ENCODE measurements at regions not wholly inside any gene's neighbourhood (a gene's known extent, or its start where the extent isn't known, plus 50 kb on each side); places are given as distances from the start of the nearest gene placed in this dataset.
"Not testable (repeated sequence)": the region's sequence is repeated elsewhere in the genome, so short reads cannot be mapped to it uniquely, and the experiment has no call there.

DNA sequence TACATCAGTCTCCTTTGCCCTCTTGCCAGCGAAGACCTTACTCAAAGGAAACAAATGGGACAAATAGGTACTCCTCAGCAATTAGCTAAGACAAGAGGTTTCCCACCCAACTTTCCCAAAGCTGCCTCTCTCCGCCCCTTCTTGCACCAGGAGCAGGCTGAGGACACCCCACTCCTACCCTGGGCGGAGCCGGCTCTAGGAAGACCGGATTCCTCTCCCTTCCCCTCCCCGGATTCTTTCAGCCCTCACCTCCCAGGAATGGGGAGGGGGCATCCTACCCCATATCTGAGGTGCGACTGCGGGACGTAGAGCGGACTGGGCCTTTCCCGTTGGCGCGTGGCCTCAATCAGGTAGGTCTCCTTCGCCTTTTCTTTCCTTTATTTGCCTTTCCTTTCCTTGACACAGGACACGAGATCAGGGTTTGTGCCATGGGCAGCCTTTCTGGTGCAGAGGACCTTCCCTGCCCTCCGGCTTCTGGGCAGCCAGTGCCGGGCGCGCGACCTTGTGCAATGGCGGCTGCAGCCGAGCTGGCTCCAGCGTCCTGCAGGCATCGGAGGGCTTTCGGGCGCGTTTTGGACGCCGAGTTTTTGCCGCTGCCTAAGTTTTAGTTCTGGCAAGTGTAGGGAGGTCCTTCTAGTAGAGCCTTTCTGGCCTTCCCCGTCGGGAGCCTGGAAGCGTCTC is 279.9 kb downstream of the PLS3 start:
- H3K36me3 ChIP-seq (ENCODE audit: low read depth, missing control alignments); H3K4me3 ChIP-seq; DNase-seq; H3K27me3 ChIP-seq; intact Hi-C loops (cut with DNase I; ENCODE audit: low total_unique reads); H3K4me1 ChIP-seq; H3K27ac ChIP-seq; H3K9me3 ChIP-seq: not testable (repeated sequence)
- WGBS, 2 donors = no CpG with 5 or more reads among the region's 33 CpGs

DNA sequence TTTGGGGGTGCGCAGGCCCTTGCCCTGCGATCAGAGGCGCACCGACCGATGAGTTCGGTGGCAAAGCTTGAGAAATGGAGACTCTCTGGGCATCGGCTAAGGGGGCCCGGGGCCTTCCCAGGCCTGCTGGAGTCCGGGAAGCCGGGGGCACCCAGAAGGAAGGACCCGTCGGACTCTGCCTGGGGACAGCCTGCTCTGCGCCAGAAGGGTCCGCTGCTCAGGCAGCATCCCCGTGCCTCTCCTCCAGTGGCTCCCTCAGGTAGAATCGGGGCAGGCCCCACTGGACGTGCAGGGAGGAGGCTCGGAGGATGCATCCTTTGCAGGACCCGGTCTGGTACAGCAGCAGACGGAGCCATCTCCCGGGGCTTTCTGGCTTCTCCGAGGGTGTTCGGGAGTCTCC is 290.0 kb downstream of the PLS3 start:
- H3K4me1 ChIP-seq; H3K4me3 ChIP-seq; H3K27me3 ChIP-seq; intact Hi-C loops (cut with DNase I; ENCODE audit: low total_unique reads); H3K27ac ChIP-seq; H3K9me3 ChIP-seq; H3K36me3 ChIP-seq (ENCODE audit: low read depth, missing control alignments); DNase-seq: not testable (repeated sequence)
- no CpG with 5 or more reads among the region's 23 CpGs for WGBS, 2 donors

GRCh38 chrX:115853260-115853659 is 292.3 kb downstream of the PLS3 start:
- H3K27ac ChIP-seq; intact Hi-C loops (cut with DNase I; ENCODE audit: low total_unique reads); H3K27me3 ChIP-seq; DNase-seq; H3K9me3 ChIP-seq; H3K4me3 ChIP-seq; H3K4me1 ChIP-seq; H3K36me3 ChIP-seq (ENCODE audit: low read depth, missing control alignments): not testable (repeated sequence)
- no CpG with 5 or more reads among the region's 32 CpGs for WGBS, 2 donors

- H3K9me3 ChIP-seq; intact Hi-C loops (cut with DNase I; ENCODE audit: low total_unique reads); H3K27ac ChIP-seq; H3K4me3 ChIP-seq; H3K4me1 ChIP-seq; DNase-seq; H3K36me3 ChIP-seq (ENCODE audit: low read depth, missing control alignments); H3K27me3 ChIP-seq: not testable (repeated sequence)
- WGBS, 2 donors = 77% methylated on average over 2 of the region's 15 CpGs; no CpG with 5 or more reads in 1 of the 2 donors
Observed at GRCh38 chrX:115881170-115881569, 289.4 kb upstream of the AGTR2 start.

DNA sequence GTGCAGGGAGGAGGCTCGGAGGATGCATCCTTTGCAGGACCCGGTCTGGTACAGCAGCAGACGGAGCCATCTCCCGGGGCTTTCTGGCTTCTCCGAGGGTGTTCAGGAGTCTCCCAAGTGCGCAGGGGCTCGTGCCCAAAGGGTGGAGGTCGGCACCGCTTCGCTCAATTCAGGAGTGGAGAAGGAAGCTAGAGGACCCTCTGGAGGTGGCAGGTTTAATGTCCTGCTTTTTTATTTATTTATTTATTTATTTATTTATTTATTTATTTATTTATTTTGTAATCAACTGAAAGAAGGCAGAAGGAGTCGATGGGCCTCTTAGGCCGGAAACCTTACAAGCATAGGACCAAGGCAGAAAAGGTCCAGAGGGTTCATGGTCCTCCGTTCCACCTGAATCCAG is 286.4 kb upstream of the AGTR2 start:
- intact Hi-C loops (cut with DNase I; ENCODE audit: low total_unique reads); H3K4me3 ChIP-seq; H3K36me3 ChIP-seq (ENCODE audit: low read depth, missing control alignments); H3K9me3 ChIP-seq; DNase-seq; H3K27ac ChIP-seq; H3K27me3 ChIP-seq; H3K4me1 ChIP-seq: not testable (repeated sequence)
- WGBS, 2 donors = no CpG with 5 or more reads among the region's 13 CpGs

- H3K36me3 ChIP-seq (ENCODE audit: low read depth, missing control alignments); DNase-seq; H3K9me3 ChIP-seq; H3K27me3 ChIP-seq; intact Hi-C loops (cut with DNase I; ENCODE audit: low total_unique reads); H3K27ac ChIP-seq; H3K4me1 ChIP-seq; H3K4me3 ChIP-seq: not testable (repeated sequence)
- 89% methylated on average over 18 of the region's 29 CpGs; no CpG with 5 or more reads in 1 of the 2 donors for WGBS, 2 donors
Observed at GRCh38 chrX:115888041-115888440, 282.5 kb upstream of the AGTR2 start.

GRCh38 chrX:115888519-115888918 is 282.0 kb upstream of the AGTR2 start:
- H3K27ac ChIP-seq; H3K27me3 ChIP-seq; H3K9me3 ChIP-seq; DNase-seq; H3K36me3 ChIP-seq (ENCODE audit: low read depth, missing control alignments); intact Hi-C loops (cut with DNase I; ENCODE audit: low total_unique reads); H3K4me3 ChIP-seq; H3K4me1 ChIP-seq: not testable (repeated sequence)
- WGBS, 2 donors = 97% methylated on average over 20 of the region's 39 CpGs; no CpG with 5 or more reads in 1 of the 2 donors

- intact Hi-C loops (cut with DNase I; ENCODE audit: low total_unique reads) = no loop called here
- H3K4me1 ChIP-seq = no peaks in the 10 kb centered on the region
- TF ChIP-seq, protein P1, sequence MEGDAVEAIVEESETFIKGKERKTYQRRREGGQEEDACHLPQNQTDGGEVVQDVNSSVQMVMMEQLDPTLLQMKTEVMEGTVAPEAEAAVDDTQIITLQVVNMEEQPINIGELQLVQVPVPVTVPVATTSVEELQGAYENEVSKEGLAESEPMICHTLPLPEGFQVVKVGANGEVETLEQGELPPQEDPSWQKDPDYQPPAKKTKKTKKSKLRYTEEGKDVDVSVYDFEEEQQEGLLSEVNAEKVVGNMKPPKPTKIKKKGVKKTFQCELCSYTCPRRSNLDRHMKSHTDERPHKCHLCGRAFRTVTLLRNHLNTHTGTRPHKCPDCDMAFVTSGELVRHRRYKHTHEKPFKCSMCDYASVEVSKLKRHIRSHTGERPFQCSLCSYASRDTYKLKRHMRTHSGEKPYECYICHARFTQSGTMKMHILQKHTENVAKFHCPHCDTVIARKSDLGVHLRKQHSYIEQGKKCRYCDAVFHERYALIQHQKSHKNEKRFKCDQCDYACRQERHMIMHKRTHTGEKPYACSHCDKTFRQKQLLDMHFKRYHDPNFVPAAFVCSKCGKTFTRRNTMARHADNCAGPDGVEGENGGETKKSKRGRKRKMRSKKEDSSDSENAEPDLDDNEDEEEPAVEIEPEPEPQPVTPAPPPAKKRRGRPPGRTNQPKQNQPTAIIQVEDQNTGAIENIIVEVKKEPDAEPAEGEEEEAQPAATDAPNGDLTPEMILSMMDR (IDR thresholded peaks at IDR 0.05) = no peak
- TF ChIP-seq POLR2A (IDR thresholded peaks at IDR 0.05) = no peak
- WGBS, 2 donors = 91% methylated on average over 8 to 21 of the region's 32 CpGs
- no peak overlapping the region for H3K4me3 ChIP-seq
- H3K36me3 ChIP-seq (ENCODE audit: low read depth, missing control alignments) = no peaks in the 10 kb centered on the region
- H3K27me3 ChIP-seq = no peaks in the 10 kb centered on the region
- no peak for DNase-seq
- no peaks in the 10 kb centered on the region for H3K9me3 ChIP-seq
- no peak overlapping the region for H3K27ac ChIP-seq
Observed at GRCh38 chrX:115889121-115889890, 281.2 kb upstream of the AGTR2 start.

Measured in testis (tissue), 2 donors.